GM18858 (cell line): ENCODE measurements at regions not wholly inside any gene's neighbourhood (a gene's known extent, or its start where the extent isn't known, plus 50 kb on each side); places are given as distances from the start of the nearest gene placed in this dataset.

Source experiments
- ATAC-seq: cut with Tn5 transposase; IDR thresholded peaks from one replicate; pipeline ENCODE4 v1.9.1; 2021; ENCODE audit not compliant: unreplicated experiment

- ATAC-seq, result no peak
Measured at GRCh38 chr22:48359613-48359965, 1468.1 kb downstream of the BRD1 start.

DNA sequence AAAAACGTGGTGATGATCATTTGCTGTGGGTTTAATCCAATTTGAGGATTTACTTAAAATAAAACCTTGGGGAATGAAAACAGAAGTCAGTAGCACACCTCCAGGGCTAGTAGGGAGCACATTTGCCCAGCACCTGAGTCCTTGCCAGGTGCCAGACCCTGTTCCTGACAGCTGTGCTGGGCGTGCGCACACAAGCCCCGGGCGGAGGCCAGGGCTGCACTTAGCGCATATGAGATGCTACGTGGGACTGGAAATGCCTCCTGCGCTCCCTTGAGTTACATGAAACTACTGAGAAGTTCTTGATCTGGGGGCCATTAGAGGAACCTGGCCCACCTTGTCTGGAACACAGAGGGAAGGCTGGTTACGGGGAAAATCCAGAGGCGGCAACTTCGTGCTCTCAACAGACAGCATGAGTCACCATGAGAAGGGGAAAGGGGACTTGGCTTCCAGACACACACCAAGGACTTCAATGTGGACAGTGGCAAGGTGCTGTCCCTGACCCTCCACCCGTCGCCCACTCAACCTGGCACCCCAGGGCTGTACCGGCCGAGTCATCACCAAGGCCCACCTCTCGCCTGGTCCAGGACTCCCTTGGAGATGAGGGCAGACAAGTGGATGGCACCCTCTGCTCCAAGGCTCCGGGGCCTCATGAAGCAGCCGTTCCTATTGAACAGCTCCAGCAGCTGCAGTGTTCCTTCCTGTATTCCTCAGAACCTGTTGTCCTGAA, 1468.6 kb downstream of the BRD1 start:
- no peak for ATAC-seq

DNA sequence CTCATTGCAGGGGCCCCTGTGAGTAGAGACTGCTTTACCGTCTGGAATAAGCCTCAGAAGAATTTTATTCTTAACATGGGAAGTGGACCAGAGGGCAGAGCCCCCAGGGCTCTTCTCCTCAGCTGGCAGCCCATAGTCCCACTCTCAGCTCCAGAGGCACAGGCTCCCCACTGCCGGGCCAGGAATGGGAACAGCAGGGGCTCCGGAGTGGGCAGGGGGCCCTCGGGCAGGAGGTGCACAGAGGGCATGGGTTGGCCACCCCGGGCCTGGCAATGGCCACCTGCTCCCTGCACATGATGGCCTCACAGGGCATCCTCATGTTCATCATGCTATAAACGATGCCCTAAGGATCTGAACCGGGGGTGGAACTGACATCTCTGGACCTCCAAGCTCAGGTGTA, 1469.7 kb downstream of the BRD1 start:
- no peak for ATAC-seq

- no peak for ATAC-seq
Measured at GRCh38 chr22:48357196-48357595, 1470.5 kb downstream of the BRD1 start.

DNA sequence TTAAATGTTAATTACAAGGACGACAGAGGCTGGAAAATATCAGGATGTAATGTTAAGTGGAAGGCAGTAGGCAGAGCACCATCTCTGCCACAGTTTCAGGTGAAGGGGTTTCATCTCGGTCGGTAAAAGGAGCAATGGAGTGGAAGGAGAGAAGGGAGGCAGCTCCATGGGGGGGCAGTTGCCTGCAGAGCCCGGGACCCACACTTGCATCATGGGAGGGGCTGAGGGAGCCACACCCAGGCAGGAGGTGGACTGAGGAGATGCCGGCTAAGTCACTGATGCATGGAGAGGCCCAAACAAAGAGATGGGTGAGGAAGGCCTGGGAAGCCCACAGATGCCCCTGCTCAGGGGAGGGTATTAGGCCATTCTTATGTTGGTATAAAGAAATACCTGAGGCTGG, 1470.9 kb downstream of the BRD1 start:
- no peak for ATAC-seq

DNA sequence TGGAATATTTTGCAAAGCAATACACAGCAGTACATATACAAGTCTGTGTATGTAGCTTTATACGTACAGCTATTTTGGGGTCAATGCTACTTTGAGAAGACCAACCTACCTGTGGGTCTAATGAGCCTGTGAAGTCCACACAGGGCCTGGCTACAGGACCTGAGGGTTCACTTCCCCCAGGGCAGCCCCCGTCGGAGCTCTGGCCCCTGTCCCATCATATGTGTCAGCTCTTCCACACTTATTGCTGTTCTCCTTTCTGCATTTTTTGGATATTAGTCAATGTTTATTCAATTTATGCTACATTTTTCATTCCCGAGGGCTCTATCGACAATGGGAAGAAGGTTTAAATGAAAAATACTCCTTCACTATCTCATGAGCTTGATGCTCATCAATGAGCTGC, 1473.6 kb downstream of the BRD1 start:
- ATAC-seq, result no peak

- ATAC-seq, result no peak
Measured at GRCh38 chr22:48353116-48353947, 1474.3 kb downstream of the BRD1 start.

GRCh38 chr22:48352086-48352911, 1475.4 kb downstream of the BRD1 start:
- no peak for ATAC-seq

GRCh38 chr22:48351376-48352085, 1476.1 kb downstream of the BRD1 start:
- ATAC-seq, result no peak

DNA sequence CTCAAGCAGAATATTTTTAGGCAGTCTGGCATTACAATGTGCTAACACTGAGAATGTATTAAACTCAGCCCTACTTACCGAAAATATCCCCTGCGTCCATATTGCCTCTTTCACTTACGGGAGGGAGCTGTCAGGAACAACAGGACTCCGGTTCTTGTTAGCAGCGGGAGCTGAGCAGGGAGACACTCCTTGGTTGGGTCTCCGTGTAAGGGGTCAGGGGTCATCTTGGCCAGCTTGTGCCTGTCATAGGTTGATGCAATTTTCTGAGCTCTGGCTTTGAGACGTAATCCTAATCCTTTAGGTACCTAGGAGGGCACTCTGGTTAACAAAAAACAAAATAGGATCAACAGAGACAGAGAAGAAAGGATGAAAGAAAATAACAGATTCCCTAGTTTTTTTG, 1477.2 kb downstream of the BRD1 start:
- ATAC-seq, result no peak

GRCh38 chr22:48348855-48349254, 1478.8 kb downstream of the BRD1 start:
- no peak for ATAC-seq

GRCh38 chr22:48347311-48347710, 1480.4 kb downstream of the BRD1 start:
- no peak for ATAC-seq

DNA sequence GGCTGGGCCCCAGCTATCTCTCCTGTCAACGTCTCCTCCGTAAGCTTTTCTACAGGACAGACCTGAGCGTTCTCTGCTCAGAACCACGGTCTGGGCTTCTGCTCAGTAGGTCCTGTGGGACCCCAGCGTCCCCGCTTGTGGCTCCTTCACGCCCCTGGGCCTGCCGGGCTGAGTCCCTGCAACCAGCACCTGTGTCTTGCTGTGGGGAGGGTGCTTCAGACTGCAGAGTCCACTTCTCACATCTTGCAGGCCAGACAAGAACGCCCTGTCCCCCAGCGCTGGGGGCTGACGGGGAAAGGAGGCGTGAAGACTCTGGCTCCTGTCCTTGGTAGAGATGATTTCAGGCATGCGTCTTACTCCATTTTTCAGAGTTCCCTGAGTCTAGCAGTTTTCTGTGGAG, 1480.8 kb downstream of the BRD1 start:
- ATAC-seq, result no peak

GRCh38 chr22:48346311-48346710, 1481.4 kb downstream of the BRD1 start:
- ATAC-seq, result no peak

DNA sequence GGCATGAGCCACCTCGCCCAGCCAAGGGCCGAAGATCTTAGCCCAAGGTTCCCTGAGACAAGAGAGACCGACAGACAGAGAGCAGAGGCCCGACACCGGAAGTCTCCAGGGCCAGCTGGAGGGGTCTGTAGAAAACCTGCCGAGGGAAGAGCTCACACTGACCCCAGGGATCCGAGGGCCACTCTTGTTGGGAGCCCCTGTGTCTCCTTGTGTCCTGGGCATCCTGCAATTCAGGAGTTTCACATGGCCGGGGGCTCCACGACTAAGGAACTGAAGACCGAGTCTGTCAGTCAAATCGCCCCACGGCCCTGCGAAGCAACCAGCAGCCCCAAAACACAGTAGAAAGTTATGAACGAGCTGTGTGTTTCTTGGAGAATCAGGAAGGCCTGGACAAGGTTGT, 1482.0 kb downstream of the BRD1 start:
- ATAC-seq, result no peak

DNA sequence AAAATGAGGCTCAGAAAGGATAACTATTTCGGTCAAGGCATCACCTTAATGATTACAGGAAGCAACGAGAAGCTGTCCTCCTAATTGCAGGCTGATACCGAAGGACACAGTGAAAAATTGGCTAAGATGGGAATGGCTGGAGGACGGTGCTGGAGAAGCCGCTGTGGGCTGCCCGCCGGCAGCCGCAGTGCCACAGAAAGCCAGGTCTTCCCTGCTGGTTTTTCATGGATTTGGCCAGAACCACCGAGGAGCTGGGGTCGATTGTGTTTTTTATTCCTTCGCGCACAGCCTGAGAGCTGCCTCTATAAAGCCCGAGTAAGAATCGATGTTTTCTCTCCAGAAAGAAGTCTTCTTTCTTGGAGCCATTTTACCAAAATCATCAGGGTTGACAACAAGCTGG, 1484.2 kb downstream of the BRD1 start:
- no peak for ATAC-seq

GRCh38 chr22:48342732-48343131, 1484.9 kb downstream of the BRD1 start:
- ATAC-seq, result no peak

DNA sequence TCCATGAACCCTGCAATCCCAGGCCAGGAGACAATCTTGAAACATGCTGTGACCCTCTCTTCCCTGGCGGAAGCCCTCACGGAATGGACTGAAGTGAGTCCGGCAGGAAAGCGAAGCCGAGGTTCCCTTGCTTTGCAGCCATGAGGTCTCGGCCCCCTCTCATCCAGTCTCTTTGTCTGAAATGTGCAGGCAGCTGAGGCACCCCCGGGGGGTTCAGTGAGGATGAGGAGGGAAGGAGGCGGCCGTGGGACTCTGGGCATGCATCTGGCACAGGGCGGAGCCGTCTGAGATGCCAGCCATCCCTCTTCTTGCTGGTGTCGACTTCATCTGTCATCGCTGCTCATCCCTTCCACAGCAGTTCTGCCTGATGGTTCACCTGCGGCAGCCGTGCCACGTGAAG, 1485.7 kb downstream of the BRD1 start:
- no peak for ATAC-seq

- ATAC-seq, result no peak
Measured at GRCh38 chr22:48340727-48341709, 1486.7 kb downstream of the BRD1 start.

- no peak for ATAC-seq
Measured at GRCh38 chr22:48340191-48340590, 1487.5 kb downstream of the BRD1 start.
